Fibroblast of lung (primary cell): ENCODE measurements at regions not wholly inside any gene's neighbourhood (a gene's known extent, or its start where the extent isn't known, plus 50 kb on each side); places are given as distances from the start of the nearest gene placed in this dataset.

Experiments used
- DNase-seq, 2 donors: peaks; one replicate each; pipeline versions ENCODE4 v3.0.0 to v3.0.0-alpha.2; 2010; ENCODE audit warnings: low read depth in 2 of 2
- H2AFZ ChIP-seq: 2 replicates; pipeline ENCODE4 v1.5.1; 2012; ENCODE audit warnings: low read length, control low read depth, inconsistent platforms
- H3K27ac ChIP-seq: 2 replicates; pipeline ENCODE4 v1.5.1; 2011; ENCODE audit warnings: low read length, control low read depth; ENCODE audit not compliant: insufficient read depth
- H3K27me3 ChIP-seq: 2 replicates; pipeline ENCODE4 v1.5.1; 2011; ENCODE audit warnings: mild to moderate bottlenecking, low read length; ENCODE audit not compliant: control insufficient read depth, insufficient read depth
- H3K36me3 ChIP-seq: 2 replicates; pipeline ENCODE4 v1.5.1; 2011; ENCODE audit warnings: low read length; ENCODE audit not compliant: control insufficient read depth, insufficient read depth
- H3K4me1 ChIP-seq: 2 replicates; pipeline ENCODE4 v1.5.1; 2011; ENCODE audit warnings: low read length; ENCODE audit not compliant: control insufficient read depth, insufficient read depth; ENCODE audit errors: extremely low read depth
- H3K4me2 ChIP-seq: 2 replicates; pipeline ENCODE4 v1.5.1; 2011; ENCODE audit warnings: low read length, control low read depth; ENCODE audit not compliant: insufficient read depth; ENCODE audit errors: extremely low read depth
- H3K4me3 ChIP-seq, 4 experiments: fragments of 200-600 bp in 1 of 4; sonication (generic) in 1 of 4; replicated peaks in 1 of 4; 2 replicates each; pipeline ENCODE4 v1.5.1; 2011 to 2016; ENCODE audit warnings: low read length in 4 of 4, low read depth in 3 of 4, mild to moderate bottlenecking in 3 of 4, control low read depth in 2 of 4, inconsistent platforms in 1 of 4, mixed read lengths in 1 of 4; ENCODE audit not compliant: insufficient read depth in 1 of 4; ENCODE audit errors: control extremely low read depth in 1 of 4
- H3K79me2 ChIP-seq: 2 replicates; pipeline ENCODE4 v1.5.1; 2012; ENCODE audit warnings: mild to moderate bottlenecking, low read length, inconsistent platforms; ENCODE audit not compliant: control insufficient read depth, insufficient read depth
- H3K9ac ChIP-seq: 2 replicates; pipeline ENCODE4 v1.5.1; 2011; ENCODE audit warnings: mild to moderate bottlenecking, low read length, control low read depth; ENCODE audit not compliant: insufficient read depth
- H3K9me3 ChIP-seq: 2 replicates; pipeline ENCODE4 v1.5.1; 2012; ENCODE audit warnings: low read depth, low read length; ENCODE audit not compliant: control insufficient read depth, insufficient read depth
- H4K20me1 ChIP-seq: 2 replicates; pipeline ENCODE4 v1.5.1; 2011; ENCODE audit warnings: low read length; ENCODE audit not compliant: control insufficient read depth, insufficient read depth; ENCODE audit errors: extremely low read depth
- EZH2 ChIP-seq: IDR thresholded peaks from 2 replicates; pipeline ENCODE4 v1.5.1; 2012; ENCODE audit warnings: low read length, control low read depth, mild to moderate bottlenecking; ENCODE audit errors: missing control alignments
- TF ChIP-seq, protein P1 (sequence below), 2 donors: IDR thresholded peaks in 1 of 2; conservative IDR thresholded peaks in 1 of 2; 1 replicate in 1 of 2; 2 replicates in 1 of 2; pipeline ENCODE4 v1.5.1; 2011 to 2012; ENCODE audit warnings: low read length in 2 of 2, control low read depth in 1 of 2, inconsistent platforms in 1 of 2, low read depth in 1 of 2, mild to moderate bottlenecking in 1 of 2

DNA sequence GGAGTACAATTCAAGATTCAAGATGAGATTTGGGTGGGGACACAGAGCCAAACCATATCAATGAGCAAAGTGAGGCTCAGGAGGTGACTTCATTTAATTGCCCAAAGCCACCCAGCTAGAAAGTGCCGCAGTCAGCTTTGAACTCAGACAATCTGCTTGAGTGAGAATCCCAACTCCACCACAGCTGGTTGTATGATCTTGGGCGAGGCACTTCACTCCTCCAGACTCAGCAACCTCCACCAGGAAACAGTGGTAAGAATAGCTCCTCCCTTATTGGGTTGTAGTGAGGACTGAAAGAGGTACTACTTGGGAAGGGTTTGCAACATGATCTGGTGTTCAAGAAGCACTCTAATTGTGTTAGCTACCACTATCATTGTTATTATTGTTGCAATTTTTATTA, 129.2 kb upstream of the RFLNA start:
- Histone ChIP-seq H3K4me3 (no peak overlapping the region), H3K9ac (no peak overlapping the region), H3K36me3 (no peaks in the 10 kb centered on the region), H4K20me1 (no peaks in the 10 kb centered on the region), H3K4me1 (no peaks in the 10 kb centered on the region), H3K9me3 (no peaks in the 10 kb centered on the region), H3K27me3 (no peaks in the 10 kb centered on the region), H3K79me2 (no peaks in the 10 kb centered on the region), H3K4me2 (no peak overlapping the region), H3K27ac (no peak overlapping the region), H2AFZ (no peak overlapping the region)
- no peak for DNase-seq
- TF ChIP-seq, protein P1, sequence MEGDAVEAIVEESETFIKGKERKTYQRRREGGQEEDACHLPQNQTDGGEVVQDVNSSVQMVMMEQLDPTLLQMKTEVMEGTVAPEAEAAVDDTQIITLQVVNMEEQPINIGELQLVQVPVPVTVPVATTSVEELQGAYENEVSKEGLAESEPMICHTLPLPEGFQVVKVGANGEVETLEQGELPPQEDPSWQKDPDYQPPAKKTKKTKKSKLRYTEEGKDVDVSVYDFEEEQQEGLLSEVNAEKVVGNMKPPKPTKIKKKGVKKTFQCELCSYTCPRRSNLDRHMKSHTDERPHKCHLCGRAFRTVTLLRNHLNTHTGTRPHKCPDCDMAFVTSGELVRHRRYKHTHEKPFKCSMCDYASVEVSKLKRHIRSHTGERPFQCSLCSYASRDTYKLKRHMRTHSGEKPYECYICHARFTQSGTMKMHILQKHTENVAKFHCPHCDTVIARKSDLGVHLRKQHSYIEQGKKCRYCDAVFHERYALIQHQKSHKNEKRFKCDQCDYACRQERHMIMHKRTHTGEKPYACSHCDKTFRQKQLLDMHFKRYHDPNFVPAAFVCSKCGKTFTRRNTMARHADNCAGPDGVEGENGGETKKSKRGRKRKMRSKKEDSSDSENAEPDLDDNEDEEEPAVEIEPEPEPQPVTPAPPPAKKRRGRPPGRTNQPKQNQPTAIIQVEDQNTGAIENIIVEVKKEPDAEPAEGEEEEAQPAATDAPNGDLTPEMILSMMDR (conservative IDR thresholded peaks at IDR 0.05 in 1 of 2, IDR thresholded peaks at IDR 0.05 in 1 of 2; ENCODE audit: low read depth in 1 of 2, low read length in 2 of 2): no peak
- TF ChIP-seq EZH2: no peak

DNA sequence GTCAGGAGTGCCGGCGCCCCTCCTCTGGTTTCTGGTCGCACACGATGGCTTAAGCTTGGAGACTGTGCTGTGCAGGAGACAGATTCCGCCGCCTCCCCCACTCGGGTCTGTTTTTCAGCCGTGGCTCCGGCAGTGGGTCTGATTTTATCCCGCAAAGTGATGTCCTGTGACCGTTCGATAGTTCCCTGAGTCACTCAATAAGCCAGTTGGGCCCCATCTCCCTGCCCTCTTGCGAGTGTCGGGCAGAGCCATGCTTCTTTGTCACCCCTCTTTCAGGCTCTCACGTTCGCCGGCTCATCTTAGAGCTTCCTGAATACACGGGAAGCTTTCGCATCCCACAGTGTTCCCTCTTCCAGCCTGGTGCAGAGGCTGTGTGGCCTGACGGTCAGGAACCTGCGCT, 127.8 kb upstream of the RFLNA start:
- no peaks in the 10 kb centered on the region for H3K9me3 ChIP-seq
- H3K36me3 ChIP-seq: no peaks in the 10 kb centered on the region
- no peak overlapping the region for H2AFZ ChIP-seq
- no peak for DNase-seq
- no peak for TF ChIP-seq EZH2
- TF ChIP-seq, protein P1 (conservative IDR thresholded peaks at IDR 0.05 in 1 of 2, IDR thresholded peaks at IDR 0.05 in 1 of 2; ENCODE audit: low read depth in 1 of 2, low read length in 2 of 2): no peak
- no peaks in the 10 kb centered on the region for H3K79me2 ChIP-seq
- H4K20me1 ChIP-seq: no peaks in the 10 kb centered on the region
- H3K9ac ChIP-seq: no peak overlapping the region
- no peaks in the 10 kb centered on the region for H3K4me1 ChIP-seq
- no peaks in the 10 kb centered on the region for H3K27me3 ChIP-seq
- H3K4me3 ChIP-seq: no peak overlapping the region
- no peak overlapping the region for H3K4me2 ChIP-seq
- H3K27ac ChIP-seq: no peak overlapping the region

DNA sequence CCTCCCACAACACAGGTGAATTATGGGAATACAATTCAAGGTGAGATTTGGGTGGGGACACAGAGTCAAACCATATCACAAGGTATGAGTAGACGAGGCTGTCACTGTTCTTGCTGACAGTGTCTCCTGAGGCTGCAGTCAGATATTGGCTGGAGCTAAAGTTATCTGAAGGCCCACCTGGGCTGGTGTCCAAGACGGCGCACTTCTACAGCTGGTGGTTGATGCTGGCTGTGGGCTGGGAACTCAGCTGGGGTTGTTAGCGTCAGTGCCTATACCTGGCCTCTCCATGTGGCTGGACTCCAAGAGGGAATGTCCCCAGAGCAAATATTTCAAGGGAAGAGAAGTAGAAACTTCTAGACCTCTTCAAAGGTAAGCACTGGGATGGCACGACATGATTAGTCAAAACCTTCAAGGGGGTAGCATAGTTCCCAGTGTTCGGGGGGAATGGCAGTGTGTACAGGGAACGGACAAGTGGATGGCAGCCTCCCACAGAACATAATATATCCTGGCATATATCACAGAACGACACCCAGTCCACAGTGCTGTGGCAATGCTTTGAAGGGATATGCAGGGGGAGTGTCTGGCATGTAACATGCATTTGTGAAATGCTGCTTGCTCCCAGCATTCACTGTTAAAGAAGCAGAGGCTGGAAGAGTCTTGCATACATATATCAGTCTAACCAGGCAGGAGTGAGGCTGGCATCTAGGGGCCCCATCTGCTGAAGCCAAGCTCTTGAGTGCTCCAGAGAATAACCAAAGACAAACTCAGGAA, 126.7 kb upstream of the RFLNA start:
- H3K36me3 ChIP-seq: no peaks in the 10 kb centered on the region
- DNase-seq: no peak
- no peak overlapping the region for H3K4me3 ChIP-seq
- no peak overlapping the region for H3K27ac ChIP-seq
- no peak overlapping the region for H3K9ac ChIP-seq
- H3K27me3 ChIP-seq: no peaks in the 10 kb centered on the region
- TF ChIP-seq, protein P1 (conservative IDR thresholded peaks at IDR 0.05 in 1 of 2, IDR thresholded peaks at IDR 0.05 in 1 of 2; ENCODE audit: low read depth in 1 of 2, low read length in 2 of 2): no peak
- TF ChIP-seq EZH2: no peak
- H3K4me1 ChIP-seq: peaks cover 2% of the 10 kb centered on the region
- no peak overlapping the region for H2AFZ ChIP-seq
- no peaks in the 10 kb centered on the region for H3K79me2 ChIP-seq
- H3K9me3 ChIP-seq: no peaks in the 10 kb centered on the region
- no peaks in the 10 kb centered on the region for H4K20me1 ChIP-seq
- no peak overlapping the region for H3K4me2 ChIP-seq
